ENCODE measurements at regions not wholly inside any gene's neighbourhood (a gene's known extent, or its start where the extent isn't known, plus 50 kb on each side); places are given as distances from the start of the nearest gene placed in this dataset.

- no peak for DNase-seq
Measured at GRCh38 chr5:2222246-2222992, 339.7 kb upstream of the IRX4 start.

- DNase-seq = no peak
Measured at GRCh38 chr5:2221450-2221849, 338.7 kb upstream of the IRX4 start.

GRCh38 chr5:2220741-2221140, 338.0 kb upstream of the IRX4 start:
- DNase-seq = no peak

DNA sequence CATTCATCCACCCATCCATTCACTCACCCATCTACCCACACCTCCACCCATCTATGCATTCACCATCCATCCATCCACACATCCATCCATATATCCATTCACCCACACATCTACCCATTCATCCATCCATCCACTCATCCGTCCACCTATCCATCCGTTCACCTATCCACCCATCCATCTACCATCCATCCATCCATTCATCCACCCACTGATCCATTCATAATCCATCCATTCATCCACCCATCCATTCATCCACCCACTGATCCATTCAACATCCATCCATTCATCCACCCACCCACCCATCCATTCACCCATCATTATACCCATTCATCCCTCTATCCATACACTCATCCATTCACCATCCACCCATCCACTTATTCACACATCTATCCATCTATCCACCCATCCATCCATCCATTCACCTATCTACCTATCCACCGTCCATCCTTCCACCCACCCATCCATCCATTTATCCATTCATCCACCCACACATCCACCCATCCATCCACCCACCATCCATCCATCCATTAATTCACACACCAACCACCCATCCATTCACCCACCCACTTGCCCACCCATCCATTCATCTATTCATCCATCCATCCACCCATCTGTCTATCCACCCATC, 336.5 kb upstream of the IRX4 start:
- DNase-seq = no peak

DNA sequence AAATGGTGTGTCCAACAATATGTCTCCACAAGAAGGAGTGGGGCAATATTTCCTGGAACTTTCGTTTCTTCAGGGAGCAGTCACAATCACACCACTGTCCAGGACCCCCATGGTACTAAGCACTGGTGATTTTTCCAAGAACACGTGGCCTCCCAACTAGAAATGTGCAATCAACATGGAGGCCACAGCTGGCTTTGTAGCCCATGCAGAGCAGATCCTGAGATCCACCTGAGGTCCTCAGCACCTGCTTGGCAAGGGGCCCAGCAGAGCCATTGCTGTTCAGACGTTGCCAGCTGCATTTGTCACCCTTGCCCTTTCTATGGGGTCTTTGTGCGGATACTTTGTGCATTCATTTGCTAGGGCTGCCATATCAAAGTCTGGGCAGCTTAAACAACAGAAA, 334.5 kb upstream of the IRX4 start:
- no peak for DNase-seq

DNA sequence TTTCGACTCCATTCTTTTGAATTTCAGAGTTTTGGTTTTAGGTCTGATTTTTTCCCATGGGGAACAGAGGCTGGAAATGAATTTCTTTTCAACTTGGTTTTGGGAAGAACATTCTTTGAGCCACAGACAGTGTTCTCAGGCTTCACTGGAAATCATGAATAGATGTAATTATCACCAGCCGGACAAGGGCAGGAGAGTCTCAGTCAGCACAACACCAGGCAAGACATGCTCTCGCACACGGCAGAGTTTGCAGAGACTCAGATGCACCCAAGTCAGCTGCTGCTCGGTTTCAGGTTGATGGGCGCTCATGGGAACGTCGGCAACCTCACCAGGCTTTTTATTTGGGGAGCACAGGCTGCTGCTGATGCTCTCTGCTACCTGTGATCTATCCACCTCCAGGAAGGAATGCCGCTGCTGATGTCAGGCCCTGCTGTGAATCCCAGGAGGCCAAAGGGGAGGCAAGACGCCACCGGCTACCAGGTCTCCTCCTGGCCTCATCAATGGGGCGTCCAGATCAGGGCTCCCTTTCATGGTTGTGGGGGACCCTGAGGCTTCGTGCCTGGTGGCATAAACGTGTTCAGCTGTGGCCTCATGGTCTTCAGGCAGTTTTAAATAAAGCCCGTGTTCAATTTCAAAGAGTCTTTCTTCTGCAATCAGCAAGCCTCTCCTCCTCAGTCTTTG, 332.3 kb upstream of the IRX4 start:
- DNase-seq = no peak

DNA sequence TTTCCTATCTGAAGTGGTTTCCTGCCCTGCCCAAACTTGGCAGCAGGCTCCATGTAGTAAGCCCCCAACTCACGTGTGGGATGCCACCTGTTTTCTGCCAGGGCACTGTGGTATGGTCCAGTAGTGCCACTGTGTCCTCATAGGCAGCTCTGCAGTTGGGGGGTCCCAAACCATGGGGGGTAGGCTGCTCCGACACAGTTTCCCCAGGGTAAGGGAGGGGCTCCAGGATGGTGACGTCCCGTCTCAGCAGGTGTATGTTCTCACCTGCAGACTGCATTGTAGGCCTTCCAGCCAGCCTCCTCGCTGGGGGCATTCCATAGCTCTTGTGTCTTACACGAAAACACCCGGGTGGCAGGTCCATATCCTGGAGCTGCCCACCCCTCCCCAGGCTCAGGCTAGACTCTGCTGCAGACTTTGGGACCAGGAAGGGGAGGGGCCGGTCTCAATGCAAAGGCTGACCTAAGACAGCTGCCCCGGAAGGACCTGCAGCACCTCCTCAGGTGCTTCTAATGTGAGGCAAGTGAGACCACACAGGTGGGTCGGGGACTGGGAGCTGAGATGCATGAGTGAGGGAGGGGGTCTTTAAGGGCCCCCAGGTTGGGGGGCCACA, 330.5 kb upstream of the IRX4 start:
- no peak for DNase-seq

DNA sequence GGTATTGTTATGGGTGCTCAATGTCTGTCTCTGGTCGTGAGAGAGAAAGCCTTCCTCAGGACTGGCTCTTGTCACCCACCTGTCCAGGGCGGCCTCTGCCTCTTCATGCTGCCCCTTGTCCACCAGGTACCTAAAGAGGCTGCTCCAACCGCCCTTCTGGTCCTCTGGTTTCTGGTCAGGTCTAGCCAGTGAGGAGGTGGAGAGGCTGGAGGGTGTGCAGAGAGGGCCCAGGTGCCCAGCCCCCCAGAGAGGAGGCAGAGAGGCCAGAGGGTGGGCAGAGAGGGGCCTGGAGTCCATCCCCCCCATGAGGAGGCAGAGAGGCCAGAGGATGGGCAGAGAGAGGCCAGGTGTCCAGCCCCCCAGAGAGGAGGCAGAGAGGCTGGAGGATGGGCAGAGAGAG, 329.8 kb upstream of the IRX4 start:
- no peak for DNase-seq

- no peak for DNase-seq
Measured at GRCh38 chr5:2208239-2208544, 325.5 kb upstream of the IRX4 start.

DNA sequence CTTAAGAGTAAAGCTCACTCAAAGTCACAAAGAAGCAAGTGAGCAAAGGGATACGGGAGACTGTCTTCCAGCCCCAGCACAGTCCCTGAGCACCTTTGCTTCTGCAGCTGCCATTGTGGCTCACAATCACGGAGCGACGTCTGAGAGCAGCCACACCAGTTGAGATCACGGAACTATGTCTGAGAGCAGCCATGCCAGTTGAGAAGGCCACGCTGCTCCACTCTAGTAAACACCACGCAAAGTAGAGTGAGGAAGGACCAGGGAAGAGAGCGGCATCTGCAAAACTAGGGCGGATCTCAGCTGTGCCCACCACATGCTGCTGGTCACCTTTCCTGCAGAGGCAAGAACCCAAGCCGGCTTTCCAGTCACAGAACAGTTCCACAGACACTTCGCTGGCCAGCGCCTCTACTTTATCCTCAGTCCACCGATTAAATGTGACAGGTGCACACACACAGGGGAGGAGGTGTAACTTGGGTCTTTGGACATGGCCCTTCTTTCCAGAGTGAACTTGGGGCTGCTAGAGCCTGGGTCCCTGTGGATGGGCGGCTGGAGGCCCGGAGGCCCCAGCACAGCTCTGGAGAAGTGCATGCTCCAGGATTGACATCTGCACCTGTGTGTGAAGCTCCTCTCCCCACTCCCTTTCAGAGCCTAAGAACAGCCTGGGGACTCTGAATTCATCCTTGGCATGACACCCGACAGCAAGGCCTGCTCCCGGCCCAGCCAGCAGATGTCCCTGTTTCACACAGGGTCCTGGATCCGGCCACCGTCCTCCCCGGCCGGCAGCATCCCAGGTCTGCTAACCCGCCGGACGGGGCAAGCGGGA, 324.9 kb upstream of the IRX4 start:
- peak; percentile 82 for DNase-seq

DNA sequence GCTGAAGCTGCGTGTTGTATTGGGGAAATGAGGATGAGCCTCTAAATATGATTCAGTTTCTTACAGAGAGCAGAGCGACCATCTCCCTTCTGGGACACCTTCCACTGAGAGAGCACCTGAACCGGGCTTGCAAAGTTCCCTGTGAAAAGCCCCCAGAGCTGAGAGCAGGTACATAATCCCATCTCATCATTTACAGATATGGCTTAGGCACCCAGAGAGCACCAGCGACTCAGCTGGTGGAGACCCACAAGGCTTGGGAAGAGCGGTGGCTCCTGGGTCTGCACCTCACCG, 324.3 kb upstream of the IRX4 start:
- peak; percentile 47 for DNase-seq

DNA sequence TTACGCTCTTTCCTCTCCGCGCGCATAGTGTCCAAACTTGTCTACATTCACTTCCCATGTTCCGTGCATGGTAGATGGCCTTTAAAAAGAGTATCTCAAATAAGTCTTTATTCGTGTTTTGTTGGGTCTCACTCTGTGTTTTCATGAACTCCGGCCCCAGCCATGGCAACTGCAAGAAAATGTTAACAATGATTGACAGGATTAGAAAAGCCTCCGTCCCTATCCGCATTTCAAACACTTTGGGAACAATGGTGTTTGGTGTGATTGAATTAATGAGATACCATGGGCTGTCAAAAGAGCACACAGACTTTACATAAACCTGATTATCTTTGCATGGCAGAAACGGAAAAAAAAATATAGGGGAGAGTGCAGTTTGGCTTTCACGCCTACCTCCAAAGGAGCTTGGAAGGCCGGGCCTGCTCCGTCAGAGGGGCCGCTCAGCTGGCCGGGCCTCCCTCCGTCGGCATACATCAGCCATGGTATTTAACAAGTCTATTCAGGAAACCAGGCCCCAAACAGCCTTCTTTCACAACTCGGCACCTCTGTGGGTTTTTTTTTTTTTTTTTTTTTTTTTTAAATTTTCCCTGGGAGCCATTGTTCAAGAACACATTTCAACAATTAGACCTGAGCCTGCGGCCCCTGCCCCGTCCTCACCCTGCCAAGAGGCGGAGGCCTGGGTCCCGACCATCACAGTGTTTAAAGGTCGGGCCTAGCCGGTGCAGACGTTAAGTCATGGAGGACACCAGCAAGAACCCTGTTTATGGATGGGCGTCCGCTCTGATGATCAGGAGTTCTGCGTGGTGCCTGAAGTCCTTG, 323.8 kb upstream of the IRX4 start:
- no peak for DNase-seq

GRCh38 chr5:2205596-2206226, 323.0 kb upstream of the IRX4 start:
- peak; percentile 32 for DNase-seq

DNA sequence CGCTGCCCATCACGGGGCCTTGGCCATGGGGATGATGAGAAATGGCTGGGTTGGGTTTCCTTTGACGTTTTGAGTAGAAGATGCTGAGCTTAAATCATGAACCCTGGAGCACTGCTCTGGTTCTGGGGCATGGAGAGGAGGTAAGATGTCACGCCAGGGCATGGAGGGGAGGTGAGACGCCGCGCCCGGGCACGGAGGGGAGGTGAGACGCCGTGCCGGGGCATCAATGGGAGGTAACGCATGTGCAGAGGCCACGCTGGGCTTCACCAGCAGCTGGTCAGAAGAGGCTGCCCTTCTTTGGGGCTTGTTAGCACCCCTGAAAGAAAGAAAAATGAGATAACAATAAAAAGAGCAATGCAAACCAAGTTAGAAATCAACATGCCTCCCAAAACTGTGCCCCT, 322.5 kb upstream of the IRX4 start:
- DNase-seq = peak; percentile 31

- peak; percentile 38 for DNase-seq
Measured at GRCh38 chr5:2204366-2205184, 321.9 kb upstream of the IRX4 start.

GRCh38 chr5:2203774-2204173, 321.0 kb upstream of the IRX4 start:
- DNase-seq = peak; percentile 18

DNA sequence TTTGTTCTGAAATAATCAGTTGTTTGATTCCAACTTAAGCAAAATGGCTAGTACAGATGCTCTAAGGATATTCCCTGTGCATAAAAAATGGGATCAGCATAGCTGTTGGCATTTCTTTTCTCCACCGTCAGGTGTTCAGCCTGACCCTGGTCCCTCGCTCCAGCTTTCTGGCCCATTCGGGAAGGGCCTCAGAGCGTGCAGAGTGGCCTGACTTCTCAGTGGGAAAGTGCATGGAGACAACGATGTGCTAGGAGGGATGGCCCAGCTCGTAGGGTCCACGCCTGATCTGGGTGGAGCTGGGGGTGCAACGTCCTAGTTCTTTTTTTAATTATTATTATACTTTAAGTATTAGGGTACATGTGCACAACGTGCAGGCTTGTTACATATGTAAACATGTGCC, 319.1 kb upstream of the IRX4 start:
- peak; percentile 12 for DNase-seq

DNA sequence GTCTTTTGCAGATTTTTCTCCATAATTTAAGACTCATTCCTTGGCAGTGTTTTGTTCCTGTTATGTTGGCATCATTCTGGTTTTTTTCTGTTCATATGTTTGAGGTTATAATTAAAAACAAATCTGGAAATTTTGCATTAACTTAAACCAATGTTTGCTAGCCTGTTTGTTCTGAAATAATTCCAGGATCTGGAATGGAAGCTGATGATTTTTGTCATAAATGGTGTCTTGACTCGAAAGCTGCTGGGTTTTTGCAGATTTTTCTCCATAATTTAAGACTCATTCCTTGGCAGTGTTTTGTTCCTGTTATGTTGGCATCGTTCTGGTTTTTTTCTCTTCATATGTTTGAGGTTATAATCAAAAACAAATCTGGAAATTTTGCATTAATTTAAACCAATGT, 318.7 kb upstream of the IRX4 start:
- DNase-seq = no peak

GRCh38 chr5:2201011-2201410, 318.3 kb upstream of the IRX4 start:
- DNase-seq = peak; percentile 15

DNA sequence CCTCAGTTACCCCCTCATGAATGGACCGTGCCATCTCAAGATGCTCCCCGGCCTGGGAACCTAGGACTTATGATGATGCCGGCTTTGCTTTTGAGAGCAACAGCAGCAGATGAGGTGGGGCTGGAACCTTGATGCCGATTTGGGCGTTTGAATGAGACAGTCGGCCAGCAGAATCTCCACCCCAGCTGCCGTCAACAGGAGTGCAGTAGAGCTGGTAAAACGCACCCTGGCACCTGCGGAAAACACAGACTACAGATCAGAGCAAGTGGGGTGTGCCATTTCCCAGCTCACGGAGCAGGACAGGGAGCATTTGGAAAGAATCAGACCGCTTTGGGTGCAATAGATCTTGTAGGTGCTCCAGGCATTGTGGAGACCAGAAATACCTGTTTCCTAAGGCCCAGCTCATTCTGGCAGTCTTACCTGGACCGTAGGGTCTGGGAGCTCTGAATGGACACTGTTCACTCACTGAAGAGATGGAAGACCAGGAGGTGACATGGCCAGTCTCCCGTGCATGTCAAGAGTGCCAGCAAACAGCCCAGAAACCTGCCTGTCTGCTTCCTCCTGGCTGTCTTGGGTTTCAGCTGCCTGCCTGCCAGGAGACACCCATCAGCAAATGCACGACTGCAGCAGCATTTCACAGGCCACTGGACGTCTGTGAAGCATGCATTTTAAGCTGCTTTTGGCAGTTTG, 317.7 kb upstream of the IRX4 start:
- peak; percentile 59 for DNase-seq
